GM10266 (cell line): ENCODE measurements at regions not wholly inside any gene's neighbourhood (a gene's known extent, or its start where the extent isn't known, plus 50 kb on each side); places are given as distances from the start of the nearest gene placed in this dataset.

Experiments
- DNase-seq: peaks from one replicate; pipeline ENCODE4 v3.0.0; 2012; ENCODE audit errors: extremely low spot score
- TF ChIP-seq, protein P1 (sequence below): IDR thresholded peaks from 2 replicates; pipeline ENCODE4 v1.5.1; 2012; ENCODE audit warnings: mild to moderate bottlenecking, low read depth; ENCODE audit not compliant: control insufficient read depth, insufficient read depth; ENCODE audit errors: missing control alignments

DNA sequence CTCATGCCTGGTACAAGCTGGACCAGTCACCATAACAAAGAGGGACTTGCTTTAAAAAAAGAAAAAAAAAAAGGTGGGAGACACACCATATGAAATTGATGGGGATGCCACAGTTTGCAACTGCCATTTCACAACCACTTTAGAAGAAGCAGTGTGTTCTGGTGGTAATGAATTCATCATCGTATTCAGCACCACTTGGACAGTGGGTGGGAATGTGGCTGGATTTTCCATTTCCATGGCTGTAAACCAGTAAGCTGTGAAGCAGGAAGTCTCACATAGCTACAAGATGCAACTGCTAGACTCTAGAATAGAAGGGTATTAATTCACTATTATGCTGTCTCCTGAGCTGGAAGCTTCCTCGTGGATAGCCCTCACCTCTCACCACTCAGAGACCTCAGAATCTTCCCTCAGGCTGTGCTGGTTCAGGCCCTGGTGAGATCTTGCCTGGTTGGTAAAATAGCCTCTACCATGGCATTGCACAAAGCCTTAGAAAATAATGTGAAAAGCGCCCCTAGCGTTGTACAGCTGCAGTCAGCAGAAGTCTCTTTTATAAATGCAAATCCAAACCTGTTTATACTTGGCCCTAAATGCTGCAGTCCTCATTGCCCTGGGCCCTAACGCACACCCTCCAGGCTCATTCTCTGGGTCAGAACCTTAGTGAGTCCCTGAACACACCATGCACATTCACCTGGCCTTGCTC, 150.7 kb downstream of the KCTD15 start:
- no peak for DNase-seq
- TF ChIP-seq, protein P1, sequence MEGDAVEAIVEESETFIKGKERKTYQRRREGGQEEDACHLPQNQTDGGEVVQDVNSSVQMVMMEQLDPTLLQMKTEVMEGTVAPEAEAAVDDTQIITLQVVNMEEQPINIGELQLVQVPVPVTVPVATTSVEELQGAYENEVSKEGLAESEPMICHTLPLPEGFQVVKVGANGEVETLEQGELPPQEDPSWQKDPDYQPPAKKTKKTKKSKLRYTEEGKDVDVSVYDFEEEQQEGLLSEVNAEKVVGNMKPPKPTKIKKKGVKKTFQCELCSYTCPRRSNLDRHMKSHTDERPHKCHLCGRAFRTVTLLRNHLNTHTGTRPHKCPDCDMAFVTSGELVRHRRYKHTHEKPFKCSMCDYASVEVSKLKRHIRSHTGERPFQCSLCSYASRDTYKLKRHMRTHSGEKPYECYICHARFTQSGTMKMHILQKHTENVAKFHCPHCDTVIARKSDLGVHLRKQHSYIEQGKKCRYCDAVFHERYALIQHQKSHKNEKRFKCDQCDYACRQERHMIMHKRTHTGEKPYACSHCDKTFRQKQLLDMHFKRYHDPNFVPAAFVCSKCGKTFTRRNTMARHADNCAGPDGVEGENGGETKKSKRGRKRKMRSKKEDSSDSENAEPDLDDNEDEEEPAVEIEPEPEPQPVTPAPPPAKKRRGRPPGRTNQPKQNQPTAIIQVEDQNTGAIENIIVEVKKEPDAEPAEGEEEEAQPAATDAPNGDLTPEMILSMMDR = no peak

- TF ChIP-seq, protein P1 = no peak
- DNase-seq = no peak
Measured at GRCh38 chr19:33948651-33949335, 152.1 kb downstream of the KCTD15 start.

GRCh38 chr19:33950091-33950750, 153.6 kb downstream of the KCTD15 start:
- TF ChIP-seq, protein P1 = no peak
- DNase-seq = no peak

DNA sequence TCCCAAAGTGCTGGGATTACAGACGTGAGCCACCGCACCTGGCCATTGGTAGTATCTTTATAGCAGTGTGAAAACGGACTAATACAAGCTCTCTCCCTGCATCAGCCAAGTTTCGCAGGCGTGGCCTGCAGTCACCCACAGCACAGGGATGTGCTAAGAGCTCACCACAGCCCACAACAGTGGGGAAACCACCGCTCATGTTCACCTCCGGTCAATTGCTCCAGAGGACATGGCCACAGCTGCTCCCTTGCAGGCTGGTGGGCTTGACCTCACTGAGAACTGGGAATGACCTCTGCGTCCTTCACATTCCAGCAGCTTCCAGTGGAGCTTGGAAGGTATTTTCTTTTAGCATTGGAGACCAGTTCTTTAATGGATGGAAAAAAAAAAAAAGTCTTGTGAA, 156.4 kb downstream of the KCTD15 start:
- TF ChIP-seq, protein P1 = no peak
- DNase-seq = no peak

DNA sequence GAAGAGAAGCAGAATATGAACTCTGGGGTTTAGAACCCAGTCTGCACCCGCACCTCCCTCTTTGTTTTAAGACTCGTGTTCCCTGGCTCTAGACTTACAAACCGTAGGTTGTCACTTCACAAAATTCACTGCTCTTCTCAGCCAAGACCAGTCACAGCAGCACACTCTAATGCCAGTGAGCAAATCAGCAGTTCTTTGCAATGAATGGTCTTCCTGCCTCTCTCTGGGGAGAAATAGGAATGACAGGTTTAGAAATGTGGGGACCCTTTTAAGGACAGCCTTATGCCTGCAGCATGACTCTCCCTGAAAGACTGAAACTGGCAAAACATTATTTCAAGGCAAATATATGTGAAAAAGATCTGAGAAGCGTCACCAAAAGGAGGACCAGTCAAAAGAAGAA, 156.9 kb downstream of the KCTD15 start:
- DNase-seq = no peak
- TF ChIP-seq, protein P1 = no peak

DNA sequence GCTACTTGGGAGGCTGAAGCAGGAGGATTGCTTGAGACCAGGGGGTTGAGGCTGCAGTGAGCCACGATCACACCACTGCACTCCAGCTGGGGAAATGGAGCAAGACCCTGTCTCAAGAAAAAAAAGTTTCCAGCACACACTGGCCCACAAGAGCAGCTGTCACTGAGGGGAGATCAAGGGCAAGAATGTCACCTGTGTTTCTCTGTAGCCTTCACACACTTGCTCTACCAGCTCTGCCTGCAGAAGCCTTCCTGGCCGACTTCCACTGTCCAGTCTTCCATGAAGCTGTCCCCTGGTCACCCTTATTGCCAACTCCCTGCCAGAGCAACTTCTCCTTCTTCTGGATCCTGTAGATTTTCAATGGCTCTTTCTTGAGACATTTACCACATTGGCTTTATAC, 158.0 kb downstream of the KCTD15 start:
- DNase-seq = no peak
- TF ChIP-seq, protein P1 = no peak

GRCh38 chr19:33956941-33957340, 160.3 kb downstream of the KCTD15 start:
- DNase-seq = no peak
- TF ChIP-seq, protein P1 = no peak
